ENCODE measurements at regions not wholly inside any gene's neighbourhood (a gene's known extent, or its start where the extent isn't known, plus 50 kb on each side); places are given as distances from the start of the nearest gene placed in this dataset.

DNA sequence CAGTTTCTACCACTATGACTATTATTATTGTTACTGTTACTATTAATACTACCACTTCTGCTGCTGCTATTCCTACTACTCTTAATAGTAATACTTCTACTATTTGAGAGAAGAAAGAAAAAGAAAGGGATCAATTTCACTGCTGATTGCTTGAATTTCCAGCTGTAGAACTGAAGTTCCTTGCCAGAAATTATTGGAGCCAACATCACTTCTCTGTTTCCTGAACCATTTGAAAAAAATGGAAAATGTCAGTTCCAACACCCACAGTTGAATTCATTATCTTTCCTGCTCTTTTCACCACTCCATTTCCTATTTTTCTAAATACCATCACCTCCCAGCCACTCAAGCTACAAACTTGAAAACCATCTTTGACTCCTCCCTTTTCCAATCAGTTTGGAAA lies 54.1 kb upstream of the PIK3C2G start:
- Histone ChIP-seq H3K27me3 (replicated peaks; ENCODE audit: insufficient read depth) (no peaks in the 10 kb centered on the region), H3K27ac (no peak overlapping the region), H3K4me1 (replicated peaks) (no peaks in the 10 kb centered on the region), H3K9me3 (no peaks in the 10 kb centered on the region), H3K4me3 (no peak overlapping the region), H3K36me3 (no peaks in the 10 kb centered on the region)
- no peak for TF ChIP-seq CTCF (IDR thresholded peaks at IDR 0.05)
- TF ChIP-seq POLR2A (IDR thresholded peaks at IDR 0.05): no peak
- TF ChIP-seq POLR2AphosphoS5 (IDR thresholded peaks at IDR 0.05): no peak
- no peak for DNase-seq (ENCODE audit: low spot score)
- intact Hi-C loops (cut with DNase I): no loop called here

DNA sequence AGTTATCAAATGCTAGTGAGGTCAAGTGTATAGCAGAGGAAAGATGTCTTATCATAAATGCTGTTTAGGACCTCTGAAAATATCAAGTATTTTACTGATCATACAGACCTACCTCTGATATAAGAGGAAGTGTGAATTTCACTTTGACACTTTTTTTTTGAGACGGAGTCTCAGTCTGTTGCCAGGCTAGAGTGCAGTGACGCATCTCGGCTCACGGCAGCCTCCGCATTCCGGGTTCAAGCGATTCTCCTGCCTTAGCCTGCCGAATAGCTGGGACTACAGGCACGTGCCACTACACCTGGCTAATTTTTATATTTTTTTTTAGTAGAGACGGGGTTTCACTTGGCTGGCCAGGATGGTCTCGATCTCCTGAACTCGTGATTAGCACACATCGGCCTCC lies 55.1 kb upstream of the PIK3C2G start:
- no peaks in the 10 kb centered on the region for H3K36me3 ChIP-seq
- no peak overlapping the region for H3K4me3 ChIP-seq
- no peak for DNase-seq (ENCODE audit: low spot score)
- H3K27me3 ChIP-seq (replicated peaks; ENCODE audit: insufficient read depth): no peaks in the 10 kb centered on the region
- intact Hi-C loops (cut with DNase I): no loop called here
- no peaks in the 10 kb centered on the region for H3K9me3 ChIP-seq
- H3K4me1 ChIP-seq (replicated peaks): no peaks in the 10 kb centered on the region
- TF ChIP-seq POLR2A (IDR thresholded peaks at IDR 0.05) (no peak), POLR2AphosphoS5 (IDR thresholded peaks at IDR 0.05) (no peak), CTCF (IDR thresholded peaks at IDR 0.05) (no peak)
- no peak overlapping the region for H3K27ac ChIP-seq
- WGBS: 83% methylated on average over 13 of the region's 13 CpGs

DNA sequence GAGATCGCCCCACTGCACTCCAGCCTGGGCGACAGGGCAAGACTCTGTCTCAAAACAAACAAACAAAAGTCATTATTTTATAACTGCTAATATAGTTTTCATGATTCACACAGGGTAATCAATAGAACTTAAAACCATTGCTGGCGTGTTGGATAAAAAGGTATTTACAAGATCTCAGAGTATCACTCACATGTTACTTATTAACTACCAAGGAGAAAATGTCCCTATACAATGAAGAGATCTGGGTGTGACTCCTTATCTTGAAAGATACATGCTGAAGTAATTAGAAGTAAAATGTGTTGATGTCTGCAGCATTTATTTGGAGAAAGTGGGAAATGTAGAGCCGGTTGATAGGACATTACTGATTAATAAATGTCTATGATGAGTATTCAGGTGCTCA lies 57.3 kb upstream of the PIK3C2G start:
- no peaks in the 10 kb centered on the region for H3K36me3 ChIP-seq
- no peak for DNase-seq (ENCODE audit: low spot score)
- intact Hi-C loops (cut with DNase I): no loop called here
- no peaks in the 10 kb centered on the region for H3K27me3 ChIP-seq (replicated peaks; ENCODE audit: insufficient read depth)
- no peaks in the 10 kb centered on the region for H3K9me3 ChIP-seq
- TF ChIP-seq CTCF (IDR thresholded peaks at IDR 0.05) (no peak), POLR2A (IDR thresholded peaks at IDR 0.05) (no peak), POLR2AphosphoS5 (IDR thresholded peaks at IDR 0.05) (no peak)
- no peaks in the 10 kb centered on the region for H3K4me1 ChIP-seq (replicated peaks)
- WGBS: 88% methylated on average over 4 of the region's 4 CpGs
- H3K4me3 ChIP-seq: no peak overlapping the region
- no peak overlapping the region for H3K27ac ChIP-seq

DNA sequence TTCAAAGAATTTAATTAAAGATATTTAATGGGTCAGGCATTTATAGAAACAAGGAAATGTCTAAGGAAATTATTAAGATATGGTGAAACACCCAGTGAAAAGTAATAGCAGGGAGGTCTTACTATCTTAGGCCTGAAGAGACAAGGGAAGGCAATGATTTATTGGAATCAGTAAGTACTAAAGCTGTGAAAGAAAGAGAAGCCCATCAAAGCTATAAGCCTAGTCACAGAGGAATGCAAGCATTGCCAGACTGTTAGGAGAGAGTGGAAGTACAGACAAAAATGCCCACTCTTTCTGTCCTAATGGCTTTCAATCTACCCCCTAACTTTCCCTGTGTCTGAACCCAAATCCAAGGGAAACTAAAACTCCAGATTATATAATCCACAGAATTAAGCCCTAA lies 69.2 kb upstream of the PIK3C2G start:
- no peaks in the 10 kb centered on the region for H3K4me1 ChIP-seq (replicated peaks)
- H3K27me3 ChIP-seq (replicated peaks; ENCODE audit: insufficient read depth): no peaks in the 10 kb centered on the region
- no peak for DNase-seq (ENCODE audit: low spot score)
- TF ChIP-seq CTCF (IDR thresholded peaks at IDR 0.05) (no peak), POLR2A (IDR thresholded peaks at IDR 0.05) (no peak), POLR2AphosphoS5 (IDR thresholded peaks at IDR 0.05) (no peak)
- no peak overlapping the region for H3K27ac ChIP-seq
- H3K4me3 ChIP-seq: no peak overlapping the region
- intact Hi-C loops (cut with DNase I): no loop called here
- H3K36me3 ChIP-seq: no peaks in the 10 kb centered on the region
- no peaks in the 10 kb centered on the region for H3K9me3 ChIP-seq

DNA sequence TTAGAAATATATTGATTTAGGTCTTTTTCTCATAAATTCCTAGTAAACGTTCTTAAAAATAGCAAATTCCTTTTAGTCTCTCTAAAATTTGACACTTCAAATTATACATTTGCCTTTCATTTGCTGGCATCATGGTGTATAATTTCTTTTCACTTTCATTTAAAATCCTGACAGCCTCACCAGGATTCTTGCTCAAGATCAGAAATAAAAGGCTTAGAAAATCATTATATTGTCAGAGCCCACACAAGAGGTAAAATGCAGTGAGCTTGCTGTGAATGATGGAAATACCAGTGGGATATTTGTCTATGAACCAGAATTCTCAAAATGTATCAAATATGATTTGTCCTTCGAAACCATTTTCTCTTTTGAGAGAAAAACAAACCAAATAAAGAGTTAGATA lies 78.2 kb upstream of the PIK3C2G start:
- Histone ChIP-seq H3K27ac (no peak overlapping the region), H3K4me1 (replicated peaks) (no peaks in the 10 kb centered on the region), H3K27me3 (replicated peaks; ENCODE audit: insufficient read depth) (no peaks in the 10 kb centered on the region), H3K9me3 (no peaks in the 10 kb centered on the region), H3K36me3 (no peaks in the 10 kb centered on the region), H3K4me3 (no peak overlapping the region)
- intact Hi-C loops (cut with DNase I): no loop called here
- no peak for DNase-seq (ENCODE audit: low spot score)
- 79% methylated on average over 2 of the region's 2 CpGs for WGBS
- no peak for TF ChIP-seq POLR2AphosphoS5 (IDR thresholded peaks at IDR 0.05)

All from prostate gland (tissue), 2 donors.